ENCODE measurements at regions not wholly inside any gene's neighbourhood (a gene's known extent, or its start where the extent isn't known, plus 50 kb on each side); places are given as distances from the start of the nearest gene placed in this dataset.
"Not testable (repeated sequence)": the region's sequence is repeated elsewhere in the genome, so short reads cannot be mapped to it uniquely, and the experiment has no call there.

DNA sequence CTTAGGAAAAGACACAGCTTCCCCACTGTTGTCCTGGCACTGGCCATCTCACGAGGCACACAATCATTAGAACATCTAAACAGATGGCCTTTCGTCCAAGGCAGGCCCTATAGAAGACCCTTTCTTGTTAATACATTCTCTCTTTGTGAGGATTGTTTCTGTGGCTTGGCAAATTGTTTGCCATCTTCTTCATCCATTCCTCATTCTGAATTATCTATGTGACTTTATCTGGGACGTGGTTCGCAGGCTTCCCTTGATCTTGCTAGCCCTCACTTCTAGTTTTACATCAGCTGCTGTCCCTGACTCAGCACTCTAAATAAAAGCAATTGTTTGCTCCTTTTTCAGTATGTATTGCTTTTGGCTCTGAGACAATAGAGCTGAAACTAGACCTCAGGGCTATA is 101.1 kb upstream of the ZC3H11B start:
- H3K4me3 ChIP-seq: no peak overlapping the region
- 92% methylated on average over 4 of the region's 4 CpGs for WGBS
- H3K4me1 ChIP-seq: no peaks in the 10 kb centered on the region
- intact Hi-C loops (cut with DNase I): no loop called here
- no peaks in the 10 kb centered on the region for H3K36me3 ChIP-seq
- no peak for DNase-seq (ENCODE audit: extremely low spot score)
- H3K9me3 ChIP-seq: no peaks in the 10 kb centered on the region
- H3K27ac ChIP-seq (replicated peaks in 1 of 4): no peak overlapping the region
- H3K27me3 ChIP-seq: no peaks in the 10 kb centered on the region
- TF ChIP-seq POLR2A (IDR thresholded peaks at IDR 0.05; ENCODE audit: low read depth): no peak
- TF ChIP-seq EP300 (IDR thresholded peaks at IDR 0.05): no peak
- TF ChIP-seq, protein P1, sequence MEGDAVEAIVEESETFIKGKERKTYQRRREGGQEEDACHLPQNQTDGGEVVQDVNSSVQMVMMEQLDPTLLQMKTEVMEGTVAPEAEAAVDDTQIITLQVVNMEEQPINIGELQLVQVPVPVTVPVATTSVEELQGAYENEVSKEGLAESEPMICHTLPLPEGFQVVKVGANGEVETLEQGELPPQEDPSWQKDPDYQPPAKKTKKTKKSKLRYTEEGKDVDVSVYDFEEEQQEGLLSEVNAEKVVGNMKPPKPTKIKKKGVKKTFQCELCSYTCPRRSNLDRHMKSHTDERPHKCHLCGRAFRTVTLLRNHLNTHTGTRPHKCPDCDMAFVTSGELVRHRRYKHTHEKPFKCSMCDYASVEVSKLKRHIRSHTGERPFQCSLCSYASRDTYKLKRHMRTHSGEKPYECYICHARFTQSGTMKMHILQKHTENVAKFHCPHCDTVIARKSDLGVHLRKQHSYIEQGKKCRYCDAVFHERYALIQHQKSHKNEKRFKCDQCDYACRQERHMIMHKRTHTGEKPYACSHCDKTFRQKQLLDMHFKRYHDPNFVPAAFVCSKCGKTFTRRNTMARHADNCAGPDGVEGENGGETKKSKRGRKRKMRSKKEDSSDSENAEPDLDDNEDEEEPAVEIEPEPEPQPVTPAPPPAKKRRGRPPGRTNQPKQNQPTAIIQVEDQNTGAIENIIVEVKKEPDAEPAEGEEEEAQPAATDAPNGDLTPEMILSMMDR (IDR thresholded peaks at IDR 0.05): no peak
- TF ChIP-seq POLR2AphosphoS5 (IDR thresholded peaks at IDR 0.05): no peak

DNA sequence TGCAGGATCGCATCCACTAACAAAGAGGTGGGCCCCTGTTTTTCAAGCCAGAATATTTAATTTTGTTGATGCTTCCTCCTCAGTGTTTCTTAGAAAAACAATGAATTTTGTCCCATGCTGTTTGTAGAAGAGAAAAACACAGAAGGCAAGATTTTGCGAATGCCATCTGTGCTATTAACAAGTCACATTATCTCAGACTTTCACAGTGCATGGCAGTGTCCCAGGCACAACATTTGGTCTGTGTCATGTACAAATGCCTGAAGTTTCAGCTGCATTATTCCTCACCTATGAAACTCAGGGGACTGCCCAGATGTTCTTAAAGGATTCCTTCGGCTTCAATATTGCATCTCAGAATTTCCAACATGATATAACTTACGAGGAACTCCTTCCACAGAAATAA is 99.6 kb upstream of the ZC3H11B start:
- Histone ChIP-seq H3K4me3 (no peak overlapping the region), H3K9me3 (no peaks in the 10 kb centered on the region), H3K27me3 (no peaks in the 10 kb centered on the region), H3K36me3 (no peaks in the 10 kb centered on the region), H3K27ac (replicated peaks in 1 of 4) (no peak overlapping the region), H3K4me1 (no peaks in the 10 kb centered on the region)
- intact Hi-C loops (cut with DNase I): no loop called here
- DNase-seq (ENCODE audit: extremely low spot score): no peak
- TF ChIP-seq POLR2A (IDR thresholded peaks at IDR 0.05; ENCODE audit: low read depth) (no peak), POLR2AphosphoS5 (IDR thresholded peaks at IDR 0.05) (no peak), EP300 (IDR thresholded peaks at IDR 0.05) (no peak)
- TF ChIP-seq, protein P1 (IDR thresholded peaks at IDR 0.05): no peak
- 70% methylated on average over 4 of the region's 4 CpGs for WGBS

- TF ChIP-seq POLR2AphosphoS5 (IDR thresholded peaks at IDR 0.05) (no peak), POLR2A (IDR thresholded peaks at IDR 0.05; ENCODE audit: low read depth) (no peak)
- H3K4me3 ChIP-seq: no peak overlapping the region
- no peak for DNase-seq (ENCODE audit: extremely low spot score)
- 91% methylated on average over 6 of the region's 6 CpGs for WGBS
- no peaks in the 10 kb centered on the region for H3K36me3 ChIP-seq
- no peaks in the 10 kb centered on the region for H3K27me3 ChIP-seq
- H3K27ac ChIP-seq (replicated peaks in 1 of 4): no peak overlapping the region
- no peaks in the 10 kb centered on the region for H3K4me1 ChIP-seq
- intact Hi-C loops (cut with DNase I): no loop called here
- peaks cover 0 to 6% (median 0%) of the 10 kb centered on the region in 4 donors for H3K9me3 ChIP-seq
Observed at GRCh38 chr1:219710529-219711194, 97.8 kb upstream of the ZC3H11B start.

DNA sequence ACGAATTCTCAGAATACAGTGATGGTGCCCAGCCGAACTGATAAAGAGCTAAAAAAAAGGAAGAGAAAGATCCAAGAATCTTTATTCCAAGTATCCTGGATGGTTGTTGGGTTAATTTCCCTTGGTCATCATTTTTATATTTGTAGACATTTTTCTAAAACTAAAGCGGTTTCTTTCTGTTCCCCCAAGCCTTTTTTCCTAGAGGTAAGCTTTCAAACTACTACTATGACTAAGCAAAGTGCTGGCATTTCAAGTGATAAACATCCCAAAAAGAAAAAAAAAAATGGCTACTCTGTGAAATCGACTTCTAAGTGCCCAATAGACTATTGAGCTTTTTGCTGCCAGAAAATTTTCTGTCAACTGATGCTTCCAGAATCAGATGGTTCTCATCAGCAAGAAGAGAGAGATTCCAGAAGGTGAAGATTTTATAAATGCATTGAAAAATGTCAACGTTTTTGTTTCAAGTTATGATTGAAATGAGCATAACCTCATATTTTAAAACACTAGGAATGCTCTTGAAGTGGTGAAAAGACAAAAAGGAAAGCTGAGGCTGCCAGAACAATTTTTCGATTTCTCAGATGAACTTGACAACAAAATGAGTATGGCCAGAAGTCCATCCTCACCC is 96.1 kb upstream of the ZC3H11B start:
- 61% methylated on average over 6 of the region's 6 CpGs for WGBS

DNA sequence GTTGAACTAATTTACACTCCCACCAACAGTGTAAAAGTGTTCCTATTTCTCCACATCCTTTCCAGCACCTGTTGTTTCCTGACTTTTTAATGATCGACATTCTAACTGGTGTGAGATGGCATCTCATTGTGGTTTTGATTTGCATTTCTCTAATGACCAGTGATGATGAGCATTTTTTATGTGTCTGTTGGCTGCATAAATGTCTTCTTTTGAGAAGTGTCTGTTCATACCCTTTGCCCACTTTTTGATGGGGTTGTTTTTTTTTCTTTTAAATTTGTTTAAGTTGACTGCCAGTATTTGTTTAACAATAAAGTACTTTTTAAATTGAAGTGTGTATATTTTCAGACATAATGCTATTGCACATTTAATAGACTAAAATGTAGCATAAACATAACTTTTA is 95.0 kb upstream of the ZC3H11B start:
- 89% methylated on average over 1 of the region's 1 CpG for WGBS
- H3K36me3 ChIP-seq; H3K9me3 ChIP-seq; H3K27ac ChIP-seq (replicated peaks in 1 of 4); H3K4me1 ChIP-seq; intact Hi-C loops (cut with DNase I); H3K27me3 ChIP-seq; H3K4me3 ChIP-seq; DNase-seq (ENCODE audit: extremely low spot score): not testable (repeated sequence)

More for the DNA sequence above, 96.1 kb upstream of the ZC3H11B start:
- Histone ChIP-seq H3K27ac (replicated peaks in 1 of 4) (no peak overlapping the region), H3K27me3 (no peaks in the 10 kb centered on the region), H3K36me3 (no peaks in the 10 kb centered on the region), H3K9me3 (peaks cover 0 to 6% (median 0%) of the 10 kb centered on the region in 4 donors), H3K4me3 (no peak overlapping the region), H3K4me1 (no peaks in the 10 kb centered on the region)
- intact Hi-C loops (cut with DNase I): no loop called here
- no peak for DNase-seq (ENCODE audit: extremely low spot score)
- TF ChIP-seq POLR2A (IDR thresholded peaks at IDR 0.05; ENCODE audit: low read depth) (no peak), EP300 (IDR thresholded peaks at IDR 0.05) (no peak), POLR2AphosphoS5 (IDR thresholded peaks at IDR 0.05) (no peak)
- TF ChIP-seq, protein P1 (IDR thresholded peaks at IDR 0.05): no peak

- H3K9me3 ChIP-seq; DNase-seq (ENCODE audit: extremely low spot score); H3K4me1 ChIP-seq; H3K4me3 ChIP-seq; intact Hi-C loops (cut with DNase I); H3K36me3 ChIP-seq; H3K27me3 ChIP-seq; H3K27ac ChIP-seq (replicated peaks in 1 of 4): not testable (repeated sequence)
- WGBS: 89% methylated on average over 3 of the region's 3 CpGs
Observed at GRCh38 chr1:219704331-219704730, 91.4 kb upstream of the ZC3H11B start.

All from esophagus muscularis mucosa (tissue), 4 donors.